ENCODE measurements at regions not wholly inside any gene's neighbourhood (a gene's known extent, or its start where the extent isn't known, plus 50 kb on each side); places are given as distances from the start of the nearest gene placed in this dataset.

- no peak for TF ChIP-seq EZH2phosphoT487 (IDR thresholded peaks at IDR 0.05; ENCODE audit: borderline replicate concordance, low read length)
- no peak for TF ChIP-seq CTCF (conservative IDR thresholded peaks at IDR 0.05; ENCODE audit: low read depth, low read length)
- TF ChIP-seq EZH2 (IDR thresholded peaks at IDR 0.05; ENCODE audit: low read length, unreplicated experiment), result no peak
Observed at GRCh38 chr15:31160297-31160696, 58.8 kb upstream of the TRPM1 start.
